GM12875 (cell line): ENCODE measurements at regions not wholly inside any gene's neighbourhood (a gene's known extent, or its start where the extent isn't known, plus 50 kb on each side); places are given as distances from the start of the nearest gene placed in this dataset.

ENCODE experiments used
- H3K4me3 ChIP-seq: one replicate; pipeline ENCODE4 v1.5.1; 2011; ENCODE audit warnings: low read depth, low read length, control low read depth
- CTCF ChIP-seq: IDR thresholded peaks from 2 replicates; pipeline ENCODE4 v1.5.1; 2011; ENCODE audit warnings: low read depth, mild to moderate bottlenecking, control low read depth, inconsistent platforms, low read length, moderate library complexity, borderline replicate concordance; ENCODE audit not compliant: insufficient read depth

- H3K4me3 ChIP-seq = no peak overlapping the region
- no peak for TF ChIP-seq CTCF
Observed at GRCh38 chr11:37657645-37658044, 1059.6 kb upstream of the RAG2 start.

GRCh38 chr11:37647767-37648166, 1049.7 kb upstream of the RAG2 start:
- no peak overlapping the region for H3K4me3 ChIP-seq
- no peak for TF ChIP-seq CTCF

- H3K4me3 ChIP-seq = no peak overlapping the region
Observed at GRCh38 chr11:37643968-37644367, 1045.9 kb upstream of the RAG2 start.

GRCh38 chr11:37642296-37642695, 1044.3 kb upstream of the RAG2 start:
- H3K4me3 ChIP-seq = no peak overlapping the region
- no peak for TF ChIP-seq CTCF

More at GRCh38 chr11:37643968-37644367, 1045.9 kb upstream of the RAG2 start:
- no peak for TF ChIP-seq CTCF

GRCh38 chr11:37632748-37633147, 1034.7 kb upstream of the RAG2 start:
- no peak overlapping the region for H3K4me3 ChIP-seq
- no peak for TF ChIP-seq CTCF

- TF ChIP-seq CTCF = no peak
Observed at GRCh38 chr11:37630866-37631265, 1032.8 kb upstream of the RAG2 start.

GRCh38 chr11:37623778-37624177, 1025.7 kb upstream of the RAG2 start:
- no peak overlapping the region for H3K4me3 ChIP-seq
- no peak for TF ChIP-seq CTCF

More at GRCh38 chr11:37630866-37631265, 1032.8 kb upstream of the RAG2 start:
- H3K4me3 ChIP-seq = no peak overlapping the region
